HG02763 (cell line): ENCODE measurements at regions not wholly inside any gene's neighbourhood (a gene's known extent, or its start where the extent isn't known, plus 50 kb on each side); places are given as distances from the start of the nearest gene placed in this dataset.

ENCODE experiments used
- ATAC-seq: cut with Tn5 transposase; IDR thresholded peaks from one replicate; pipeline ENCODE4 v1.9.1; 2021; ENCODE audit warnings: mild to moderate bottlenecking, moderate library complexity; ENCODE audit not compliant: unreplicated experiment

DNA sequence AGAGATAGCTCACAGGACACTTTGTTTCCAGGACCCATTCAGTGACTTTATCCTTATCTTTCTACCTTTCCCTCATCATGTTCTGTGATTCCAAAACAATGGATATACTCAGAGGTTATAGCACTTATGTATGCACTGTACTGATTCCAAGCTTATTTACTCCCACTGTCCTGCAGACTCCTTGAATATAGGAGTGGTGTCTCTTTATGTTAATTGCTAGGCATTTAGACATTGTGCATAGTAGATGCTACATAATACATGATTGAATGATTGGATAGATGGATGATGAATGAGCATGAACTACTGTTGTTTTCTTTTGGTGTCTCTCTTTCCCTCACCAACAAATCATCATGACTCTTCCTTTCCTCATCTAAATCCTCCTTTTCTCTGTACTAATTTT is 279.1 kb upstream of the RAG2 start:
- ATAC-seq: no peak

DNA sequence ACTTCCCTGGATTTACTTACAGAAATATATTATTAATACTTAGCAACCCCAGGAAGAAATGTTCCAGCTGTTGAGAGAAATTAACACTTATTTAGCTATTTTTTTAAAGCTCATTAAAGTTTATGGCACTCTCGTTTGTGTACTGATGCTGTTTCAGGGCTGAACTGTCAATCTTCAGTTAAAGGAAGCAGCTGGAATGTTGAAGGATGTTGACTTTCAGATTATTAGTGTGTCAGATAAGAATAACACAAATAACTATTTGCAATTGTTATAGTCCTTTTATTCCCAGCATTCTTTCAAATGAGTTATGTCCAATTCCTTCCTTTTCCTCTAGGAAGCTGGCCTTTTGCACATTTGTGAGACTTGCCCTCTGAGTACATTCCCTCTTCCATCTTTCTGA is 278.2 kb upstream of the RAG2 start:
- no peak for ATAC-seq

DNA sequence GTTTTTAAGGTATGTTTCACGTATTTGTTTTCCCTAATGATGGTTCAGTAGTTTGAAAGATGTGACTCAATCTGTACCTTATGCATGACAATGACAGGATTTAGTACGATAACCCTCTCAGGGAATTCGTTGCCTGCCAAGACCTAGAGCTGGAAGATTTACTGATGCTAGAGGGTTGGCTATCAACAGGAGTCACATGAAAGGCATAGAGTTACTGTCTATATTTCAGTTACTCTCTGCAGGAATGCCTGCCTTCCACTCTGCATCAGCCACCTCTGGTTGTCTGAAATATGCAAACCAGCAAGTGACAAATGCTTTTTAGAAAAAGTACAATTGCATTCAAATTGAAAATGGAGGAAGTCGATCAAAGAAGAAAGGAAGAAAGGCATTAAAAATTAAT is 276.3 kb upstream of the RAG2 start:
- no peak for ATAC-seq

DNA sequence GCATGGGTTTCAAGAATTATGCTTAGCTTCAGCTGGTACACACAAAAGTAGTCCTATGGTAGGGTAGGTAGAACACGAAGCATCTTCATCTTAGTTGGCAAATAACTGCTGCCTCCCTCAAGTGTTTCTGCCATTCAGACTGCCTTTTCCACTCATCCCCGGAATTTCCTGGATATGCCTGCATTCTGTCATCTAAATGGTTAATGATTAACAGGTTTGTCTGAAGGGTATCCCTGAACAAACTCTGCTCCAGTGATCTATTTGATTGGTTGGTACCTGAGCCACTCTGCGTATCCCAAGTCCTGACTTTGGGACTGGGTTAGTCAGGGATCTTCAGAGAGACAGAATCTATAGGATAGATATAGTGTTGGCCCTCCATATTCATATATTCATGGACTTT is 272.3 kb upstream of the RAG2 start:
- ATAC-seq: no peak

DNA sequence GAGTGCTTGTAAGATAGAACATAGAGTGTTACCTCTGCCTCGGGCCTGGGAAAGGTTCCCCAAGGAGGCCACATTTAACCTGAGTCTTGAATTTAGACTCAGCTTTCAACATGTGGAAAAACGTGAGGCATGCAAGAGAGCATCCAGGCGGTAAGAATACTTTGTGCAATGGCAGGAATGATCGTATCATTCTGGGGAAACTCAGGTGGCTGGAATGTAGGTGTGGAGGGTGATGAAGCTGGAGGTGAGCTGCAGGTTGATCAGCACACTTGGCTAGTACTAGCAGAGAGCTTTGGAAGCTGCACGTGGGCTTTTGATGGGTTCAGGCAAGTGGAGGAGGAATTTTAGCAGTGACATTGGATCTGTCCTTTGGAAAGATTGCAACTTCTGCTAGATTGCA is 270.3 kb upstream of the RAG2 start:
- no peak for ATAC-seq

DNA sequence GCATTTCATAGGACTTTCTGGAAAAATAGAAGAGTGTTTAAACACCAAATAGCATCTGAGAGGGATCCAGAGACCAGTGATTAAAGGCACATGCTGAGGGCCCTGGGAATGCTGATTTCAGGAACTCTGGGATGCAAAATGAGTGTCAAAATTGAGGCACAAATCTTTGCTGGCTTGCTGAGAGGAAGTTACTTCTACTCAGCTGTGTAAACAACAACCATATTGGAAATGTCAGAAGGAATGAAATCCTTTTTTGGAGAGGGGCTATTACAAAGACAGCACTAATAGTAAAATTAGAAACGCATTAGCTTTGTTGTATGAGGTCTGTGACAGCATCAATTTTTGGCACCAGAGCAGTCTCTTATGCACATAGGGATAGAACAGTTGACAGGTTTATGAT is 267.8 kb upstream of the RAG2 start:
- no peak for ATAC-seq

DNA sequence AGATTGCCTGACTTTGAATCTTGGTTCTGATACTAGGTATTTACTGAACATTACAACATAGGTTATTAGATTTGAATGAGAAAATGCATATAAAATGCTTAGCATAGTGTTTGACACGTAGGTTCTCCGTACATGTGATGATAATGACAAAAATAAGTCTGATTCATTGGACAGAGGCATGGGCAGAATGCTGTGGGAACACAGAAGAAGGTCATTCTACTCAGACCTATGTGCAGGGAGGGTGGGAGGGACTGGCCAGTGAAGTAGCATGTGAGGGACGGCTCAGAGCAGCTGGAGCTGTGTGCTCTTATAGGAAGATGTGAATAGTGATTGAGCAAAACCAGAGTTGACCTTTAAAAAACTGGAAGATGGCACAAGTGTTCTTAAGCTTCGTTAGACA is 256.8 kb upstream of the RAG2 start:
- no peak for ATAC-seq

DNA sequence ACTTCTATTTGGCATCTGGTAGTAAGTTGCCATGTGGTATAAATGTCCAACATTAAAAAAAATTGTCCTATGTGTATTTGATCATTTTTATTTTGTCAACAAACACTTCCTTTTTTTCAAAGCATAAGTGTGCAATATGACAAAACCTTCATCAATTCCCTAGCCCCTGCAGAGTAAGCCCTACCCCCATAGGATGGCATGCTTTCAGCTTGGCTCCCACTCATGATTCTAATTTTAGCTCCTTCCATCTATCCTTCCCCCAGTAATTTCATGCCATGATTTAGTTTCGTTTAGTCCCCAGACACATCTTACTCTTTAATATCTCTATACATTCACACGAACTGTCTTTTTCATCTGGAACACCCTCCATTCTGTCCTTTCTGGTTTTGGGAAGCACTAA is 250.6 kb upstream of the RAG2 start:
- no peak for ATAC-seq

DNA sequence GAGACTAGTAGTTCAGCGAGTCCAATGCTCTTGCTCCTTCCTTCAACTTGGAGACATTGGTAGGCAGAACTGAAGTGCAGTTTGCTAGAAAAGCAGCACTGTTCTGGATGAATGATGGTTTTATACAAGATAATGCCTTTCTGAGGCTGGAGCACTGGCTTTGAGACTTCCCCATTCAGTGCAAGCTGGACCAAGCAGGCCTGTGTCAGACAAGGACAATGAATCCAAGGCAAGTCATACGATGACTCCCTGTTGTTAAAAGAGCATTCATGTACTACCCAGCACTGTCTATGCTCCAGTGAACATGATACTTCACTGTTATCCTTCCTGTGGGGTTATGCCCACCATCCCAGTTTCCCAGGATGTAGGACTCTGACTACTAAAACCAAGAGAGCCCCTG is 242.3 kb upstream of the RAG2 start:
- no peak for ATAC-seq

DNA sequence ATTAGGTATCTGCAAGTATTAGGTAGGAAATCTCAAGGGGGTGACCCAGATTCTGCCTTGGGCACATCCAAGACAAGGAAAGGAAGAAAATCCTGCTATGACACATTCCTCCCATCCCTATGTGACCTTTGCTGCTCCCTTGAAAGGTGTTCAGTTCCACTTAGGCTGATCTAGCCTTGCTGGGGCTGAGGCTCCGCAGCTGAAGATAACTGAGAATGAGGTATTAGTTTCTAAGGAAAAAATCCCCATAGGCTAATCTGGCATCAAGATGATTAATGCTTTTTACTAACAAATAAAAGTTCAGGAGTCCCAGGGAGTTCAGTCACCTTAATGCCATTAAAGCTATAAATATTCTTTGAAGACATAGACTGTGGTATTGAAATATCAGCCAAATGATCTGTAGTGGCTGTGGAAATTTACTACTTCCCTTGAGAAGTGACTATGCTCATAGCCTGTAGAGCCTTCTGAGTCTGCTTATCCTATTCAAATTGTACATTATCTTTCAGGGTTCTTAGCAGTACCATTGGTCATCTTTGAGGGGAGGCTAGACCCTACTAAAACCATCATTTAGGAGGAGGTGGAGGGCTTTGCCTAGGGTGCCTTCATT is 239.9 kb upstream of the RAG2 start:
- ATAC-seq: no peak

DNA sequence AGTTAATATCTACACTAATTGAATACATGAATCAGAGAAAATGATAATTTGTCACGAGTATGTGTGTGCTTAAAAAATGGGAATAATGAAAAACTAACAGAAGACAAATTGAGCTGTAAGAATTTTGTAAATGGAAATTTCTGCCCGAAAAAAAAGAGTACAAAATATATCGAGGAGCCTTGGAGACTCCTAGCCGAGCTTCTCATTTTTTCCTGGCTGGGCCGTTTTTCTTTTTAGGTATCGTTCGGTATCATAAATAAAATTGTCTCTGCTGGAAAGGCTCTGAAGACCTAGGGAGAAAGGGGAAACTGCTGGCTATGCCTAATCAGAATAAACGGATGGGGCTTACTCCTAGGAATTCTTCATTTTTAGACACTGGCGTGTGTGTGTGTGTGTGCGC is 227.2 kb upstream of the RAG2 start:
- ATAC-seq: no peak

DNA sequence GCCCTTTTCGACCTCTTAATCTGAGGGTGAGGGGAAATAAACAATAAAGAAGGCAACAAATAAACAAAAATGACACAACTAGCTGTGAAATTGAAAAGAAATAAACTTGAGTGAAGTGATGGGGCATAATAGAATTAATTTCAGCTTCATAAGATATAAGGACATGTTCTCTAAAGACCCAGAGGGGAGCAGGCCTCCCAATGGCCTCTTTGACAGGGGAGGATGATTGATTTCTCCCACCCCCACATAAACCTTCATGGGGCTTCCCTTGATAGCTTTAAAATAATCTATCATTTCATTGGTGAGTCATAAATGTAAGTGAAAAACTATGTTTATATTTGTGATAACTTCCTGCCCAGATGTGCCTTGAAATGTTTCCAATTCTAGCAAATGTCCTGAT is 226.3 kb upstream of the RAG2 start:
- no peak for ATAC-seq

DNA sequence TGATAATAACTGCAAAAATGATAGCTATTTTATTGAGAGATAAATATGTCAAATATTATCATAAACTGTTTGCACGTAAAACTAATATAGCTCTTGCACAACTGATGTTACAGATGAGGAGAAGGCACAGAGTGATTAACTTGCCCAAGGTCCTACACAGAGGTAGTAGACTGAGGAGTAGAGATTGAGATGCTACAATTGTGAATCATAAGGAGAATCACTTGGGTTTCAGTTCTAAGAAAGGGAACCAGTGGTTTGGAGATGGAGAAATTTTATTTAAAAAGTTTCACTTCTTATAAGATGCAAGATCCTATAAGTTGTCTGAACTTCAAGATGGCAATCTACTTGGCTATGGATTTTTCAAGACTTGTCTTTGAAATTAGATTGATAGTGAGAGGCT is 224.8 kb upstream of the RAG2 start:
- no peak for ATAC-seq

DNA sequence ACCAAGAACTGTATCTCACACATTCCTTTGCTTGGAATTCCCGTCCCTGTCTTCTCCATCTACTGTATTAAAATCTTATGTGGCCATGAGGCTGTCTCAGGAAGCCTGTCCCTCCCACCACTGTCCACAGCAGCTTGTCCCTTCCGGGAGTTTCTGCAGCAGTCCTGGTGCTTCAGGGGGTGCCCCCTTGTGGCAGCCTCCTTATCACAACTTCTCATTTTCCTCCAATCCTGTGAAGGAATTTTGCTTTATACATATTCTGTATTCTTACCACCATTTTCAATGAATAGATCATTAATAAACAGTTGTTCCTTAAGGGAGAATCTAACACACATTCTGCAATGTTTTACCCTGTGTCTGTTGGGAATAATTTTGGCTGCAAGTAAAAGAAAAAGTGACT is 220.4 kb upstream of the RAG2 start:
- ATAC-seq: no peak

DNA sequence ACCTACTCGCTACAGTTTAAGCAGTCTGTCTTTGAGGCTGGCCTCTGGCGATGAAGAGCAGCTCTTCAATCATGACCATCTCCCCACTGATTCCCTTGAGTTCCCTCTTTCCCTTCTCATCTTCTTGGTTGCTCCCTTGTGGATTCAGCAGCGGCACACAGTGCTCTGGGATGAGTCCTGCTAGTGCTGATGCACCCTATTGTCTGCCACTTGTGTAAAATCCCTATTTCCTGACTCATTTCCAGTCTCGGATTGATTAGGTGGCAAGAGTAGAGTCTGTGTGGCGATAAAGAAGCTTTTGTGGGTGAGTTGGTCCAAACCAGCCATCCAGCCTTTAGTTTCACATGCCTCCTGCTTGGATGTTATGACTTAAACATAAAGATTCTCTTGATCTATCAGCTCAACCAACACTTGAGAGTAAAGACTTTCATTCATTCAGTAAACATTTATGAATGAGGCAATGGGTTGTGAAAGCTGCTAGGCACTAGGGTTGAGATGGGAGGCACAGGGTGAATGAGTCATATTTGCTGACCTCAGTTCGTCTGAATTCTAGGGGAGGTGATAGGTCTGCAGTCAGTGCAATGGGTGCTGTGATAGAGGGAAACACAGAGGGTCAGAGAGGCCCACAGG is 219.4 kb upstream of the RAG2 start:
- ATAC-seq: no peak

DNA sequence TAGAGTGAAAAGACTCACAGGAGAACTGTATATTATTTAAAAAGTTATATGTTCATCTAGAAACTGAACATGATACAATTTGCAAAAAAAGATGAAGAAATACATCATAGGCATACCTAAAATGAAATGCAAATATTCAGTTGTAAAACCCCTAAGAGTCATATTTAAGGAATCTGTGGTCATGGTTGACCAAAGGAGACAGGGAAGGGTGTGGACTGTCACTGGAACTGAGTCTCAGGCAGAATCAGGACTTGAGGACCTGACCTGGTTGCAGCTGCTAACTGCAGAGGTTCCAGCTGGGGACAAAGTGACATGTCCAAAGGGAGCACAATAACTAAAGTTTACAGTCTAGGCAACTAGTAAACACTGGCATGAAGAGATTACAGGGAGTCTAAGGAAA is 211.3 kb upstream of the RAG2 start:
- no peak for ATAC-seq

DNA sequence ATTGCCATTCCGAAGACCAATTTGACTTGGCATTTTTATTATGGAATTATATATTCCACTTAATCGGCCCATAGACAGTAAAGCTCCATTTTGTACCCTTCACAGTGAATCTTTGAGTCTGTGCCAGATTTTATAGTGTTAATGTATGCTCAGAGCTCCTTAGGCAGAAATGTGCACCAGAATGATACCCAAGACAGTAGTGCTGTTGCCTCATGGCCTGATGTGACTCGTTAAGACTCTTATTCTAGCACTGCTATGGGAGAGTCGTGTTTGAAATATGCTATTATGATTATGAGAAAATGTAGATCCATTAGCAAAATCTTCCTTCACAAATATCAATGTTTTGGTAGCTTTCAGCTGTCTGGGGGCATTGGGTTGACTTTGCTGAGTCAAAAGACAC is 209.8 kb upstream of the RAG2 start:
- ATAC-seq: no peak

DNA sequence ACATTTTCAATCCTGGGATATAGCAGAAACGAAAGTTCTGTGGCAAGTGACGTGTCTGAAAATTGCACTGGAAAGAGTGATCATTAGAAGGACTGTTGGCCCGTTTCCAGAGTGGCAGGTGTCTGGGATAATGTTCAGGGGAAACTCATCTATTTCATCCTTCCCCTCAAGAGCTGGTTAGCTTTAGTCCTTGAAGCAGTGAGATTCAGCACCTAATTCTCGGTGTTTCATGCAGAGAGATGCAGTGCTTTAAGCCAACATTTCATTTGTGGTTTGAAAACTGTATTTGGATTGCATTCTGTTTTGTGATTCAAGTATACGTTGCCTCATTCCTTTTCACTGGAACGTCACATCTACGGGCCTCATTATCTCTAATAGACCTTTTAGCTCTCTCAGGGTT is 205.0 kb upstream of the RAG2 start:
- ATAC-seq: no peak

DNA sequence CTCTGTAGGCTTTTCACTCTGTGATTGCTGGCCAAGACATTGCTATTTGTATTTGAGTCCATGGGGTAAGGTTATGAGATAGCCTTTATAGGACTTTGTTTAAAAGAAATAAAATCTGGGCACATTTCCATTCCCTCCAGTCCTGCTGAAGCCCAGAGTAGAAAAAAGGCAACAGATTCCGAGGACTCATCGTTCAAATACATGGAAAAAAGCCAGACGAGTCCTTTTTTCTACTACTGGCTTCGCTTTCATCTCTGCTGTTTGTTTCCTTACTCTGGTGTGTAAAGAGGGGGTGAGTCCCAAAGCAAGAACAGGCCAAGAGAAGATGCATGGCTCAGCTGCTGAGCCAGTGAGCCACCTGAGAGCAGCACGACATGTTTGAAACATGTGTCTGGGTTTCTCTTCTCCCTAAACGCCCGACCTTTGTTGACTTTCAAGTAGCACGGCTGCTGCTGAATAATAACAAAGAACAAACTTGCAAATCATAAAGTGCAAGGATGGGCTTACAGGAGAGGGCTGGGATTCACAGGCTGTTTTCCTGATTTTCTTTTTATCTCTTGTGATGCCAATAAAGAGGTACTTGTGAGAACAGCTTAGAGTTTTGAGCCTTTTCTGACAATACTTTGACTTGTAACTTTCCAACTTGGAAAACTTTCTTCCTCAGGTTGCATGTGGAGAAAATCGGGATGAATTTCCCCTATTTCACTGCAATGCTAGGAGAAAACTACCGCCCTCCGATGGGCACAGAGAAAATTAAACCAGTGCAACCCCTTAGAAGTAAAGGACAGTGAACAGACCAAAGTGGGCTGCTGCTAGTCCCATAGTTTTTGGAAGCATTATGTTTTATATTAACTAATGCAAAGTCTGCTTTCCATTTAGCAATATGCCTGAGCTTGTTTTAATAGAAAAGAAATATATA is 195.2 kb upstream of the RAG2 start:
- no peak for ATAC-seq

DNA sequence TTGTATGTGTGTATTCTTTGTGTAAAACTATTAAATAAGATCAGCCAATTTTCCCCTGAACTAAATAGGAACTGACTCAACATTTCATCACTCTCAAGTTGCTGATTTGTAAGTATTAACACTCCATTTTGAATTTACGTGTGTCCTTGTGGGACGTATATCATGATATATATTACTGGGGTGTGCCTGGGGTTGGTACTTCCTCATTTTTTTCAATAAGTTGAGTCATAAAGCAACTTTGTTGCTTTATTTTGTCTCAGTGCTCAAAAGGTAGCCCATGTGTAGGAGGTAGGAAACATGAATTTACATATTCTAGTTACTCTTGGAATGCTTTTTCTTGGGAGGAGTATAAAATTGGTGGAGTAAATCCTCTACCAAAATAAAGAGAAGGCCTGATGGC is 193.9 kb upstream of the RAG2 start:
- ATAC-seq: no peak

DNA sequence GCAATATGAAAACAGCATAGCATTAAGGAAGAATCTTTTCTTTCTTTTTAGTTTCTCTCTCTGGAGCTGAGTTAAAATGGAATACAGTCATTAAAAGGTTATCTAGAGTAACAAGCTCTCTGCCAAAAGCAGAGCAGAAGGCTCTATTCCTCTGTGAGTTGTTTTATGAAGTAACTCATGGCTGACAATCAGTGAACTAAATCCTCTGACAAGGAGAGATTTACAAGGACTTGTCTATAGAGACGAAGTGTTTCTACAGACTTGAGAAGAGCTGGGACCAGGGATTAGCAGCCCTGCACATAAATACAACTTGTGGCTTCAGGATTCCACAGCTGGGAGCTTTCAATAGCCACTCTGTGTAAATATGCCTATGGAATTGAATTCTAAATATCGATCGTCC is 192.5 kb upstream of the RAG2 start:
- ATAC-seq: no peak

DNA sequence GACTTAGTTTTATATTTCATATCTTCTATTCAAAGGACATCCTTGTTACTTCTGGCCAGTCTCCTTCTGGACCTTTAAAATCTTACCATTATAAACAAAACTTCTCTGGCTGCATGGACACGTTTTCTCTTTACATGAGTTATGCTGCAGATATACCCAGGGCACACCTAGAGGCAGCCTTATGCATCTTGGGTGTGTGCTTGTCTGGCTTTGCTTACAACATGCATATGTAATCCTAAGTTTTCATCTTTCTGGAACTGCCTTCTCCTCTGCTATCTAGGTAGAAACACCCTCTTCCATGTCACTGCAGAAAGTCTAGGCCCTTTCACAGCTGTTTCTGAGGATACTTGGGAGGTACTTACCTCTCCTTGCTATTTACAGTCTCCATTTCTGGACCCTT is 185.8 kb upstream of the RAG2 start:
- ATAC-seq: no peak
